Uterus (tissue), 2 donors: ENCODE measurements at regions not wholly inside any gene's neighbourhood (a gene's known extent, or its start where the extent isn't known, plus 50 kb on each side); places are given as distances from the start of the nearest gene placed in this dataset.

Source experiments
- CTCF ChIP-seq, 4 experiments: fragments of 200-600 bp in 2 of 4; fragments of 450-650 bp in 2 of 4; sonication (generic) in 2 of 4; IDR thresholded peaks; one replicate each; pipeline ENCODE4 v1.5.1; 2016 to 2019; ENCODE audit warnings: antibody characterized with exemption in 4 of 4, mild to moderate bottlenecking in 2 of 4, moderate library complexity in 1 of 4
- POLR2A ChIP-seq, 2 donors: fragments of 450-650 bp; IDR thresholded peaks; one replicate each; pipeline ENCODE4 v1.6.1; 2016; ENCODE audit warnings: antibody characterized with exemption in 2 of 2, mild to moderate bottlenecking in 1 of 2, moderate library complexity in 1 of 2

- TF ChIP-seq CTCF (IDR thresholded peaks at IDR 0.05) (no peak), POLR2A (IDR thresholded peaks at IDR 0.05) (no peak)
These were observed 137.7 kb upstream of the ADGRL2 start for GRCh38 chr1:81662913-81663526.
